ENCODE measurements at regions not wholly inside any gene's neighbourhood (a gene's known extent, or its start where the extent isn't known, plus 50 kb on each side); places are given as distances from the start of the nearest gene placed in this dataset.
"Not testable (repeated sequence)": the region's sequence is repeated elsewhere in the genome, so short reads cannot be mapped to it uniquely, and the experiment has no call there.

GRCh38 chr4:13903901-13904300 lies 276.4 kb upstream of the BOD1L1 start:
- no peak for DNase-seq

- DNase-seq: no peak
Observed at GRCh38 chr4:13905543-13905942, 278.0 kb upstream of the BOD1L1 start.

GRCh38 chr4:13906727-13907126 lies 279.2 kb upstream of the BOD1L1 start:
- no peak for DNase-seq

GRCh38 chr4:13907255-13907751 lies 279.8 kb upstream of the BOD1L1 start:
- no peak for DNase-seq

GRCh38 chr4:13908455-13908854 lies 280.9 kb upstream of the BOD1L1 start:
- DNase-seq: no peak

- DNase-seq: no peak
Observed at GRCh38 chr4:13910556-13910955, 283.0 kb upstream of the BOD1L1 start.

- no peak for DNase-seq
Observed at GRCh38 chr4:13911256-13911655, 283.7 kb upstream of the BOD1L1 start.

- DNase-seq: no peak
Observed at GRCh38 chr4:13912436-13912925, 285.0 kb upstream of the BOD1L1 start.

- DNase-seq: no peak
Observed at GRCh38 chr4:13912966-13913365, 285.4 kb upstream of the BOD1L1 start.

GRCh38 chr4:13917015-13917414 lies 289.5 kb upstream of the BOD1L1 start:
- no peak for DNase-seq

- DNase-seq: no peak
Observed at GRCh38 chr4:13918110-13918509, 290.6 kb upstream of the BOD1L1 start.

- DNase-seq: no peak
Observed at GRCh38 chr4:13918991-13919441, 291.5 kb upstream of the BOD1L1 start.

- no peak for DNase-seq
Observed at GRCh38 chr4:13920111-13920875, 292.8 kb upstream of the BOD1L1 start.

GRCh38 chr4:13920901-13921300 lies 293.4 kb upstream of the BOD1L1 start:
- DNase-seq: no peak

- DNase-seq: no peak
Observed at GRCh38 chr4:13921805-13922204, 294.3 kb upstream of the BOD1L1 start.

- no peak for DNase-seq
Observed at GRCh38 chr4:13922459-13922858, 294.9 kb upstream of the BOD1L1 start.

- DNase-seq: no peak
Observed at GRCh38 chr4:13922873-13923645, 295.5 kb upstream of the BOD1L1 start.

GRCh38 chr4:13924900-13925299 lies 297.4 kb upstream of the BOD1L1 start:
- not testable (repeated sequence) for DNase-seq

GRCh38 chr4:13928214-13928613 lies 300.7 kb upstream of the BOD1L1 start:
- no peak for DNase-seq

GRCh38 chr4:13930155-13930554 lies 302.6 kb upstream of the BOD1L1 start:
- DNase-seq: no peak

GRCh38 chr4:13933191-13933590 lies 305.7 kb upstream of the BOD1L1 start:
- no peak for DNase-seq

- DNase-seq: no peak
Observed at GRCh38 chr4:13938299-13938698, 310.8 kb upstream of the BOD1L1 start.

- DNase-seq: no peak
Observed at GRCh38 chr4:13940921-13941320, 313.4 kb upstream of the BOD1L1 start.

- no peak for DNase-seq
Observed at GRCh38 chr4:13942977-13943376, 315.5 kb upstream of the BOD1L1 start.

Measured in activated effector memory CD4-positive, alpha-beta T cell treated with Interleukin-2 at 50 U/mL for 16 hours (primary cell).